NCI-H1105 treated with DMSO at 0.1 percent for 48 hours (cell line): ENCODE measurements at regions not wholly inside any gene's neighbourhood (a gene's known extent, or its start where the extent isn't known, plus 50 kb on each side); places are given as distances from the start of the nearest gene placed in this dataset.

ENCODE experiments used
- DNase-seq: peaks from one replicate; lab custom pipeline; 2025; lab: John Stamatoyannopoulos, UW

- no peak for DNase-seq
Observed at GRCh38 chr3:104474011-104474410, 892.7 kb upstream of the ALCAM start.

- DNase-seq = no peak
Observed at GRCh38 chr3:104503022-104503421, 863.7 kb upstream of the ALCAM start.

GRCh38 chr3:104510131-104510849 lies 856.4 kb upstream of the ALCAM start:
- no peak for DNase-seq

- DNase-seq = no peak
Observed at GRCh38 chr3:104514371-104514770, 852.3 kb upstream of the ALCAM start.

GRCh38 chr3:104514776-104515175 lies 851.9 kb upstream of the ALCAM start:
- no peak for DNase-seq

GRCh38 chr3:104519068-104519467 lies 847.6 kb upstream of the ALCAM start:
- no peak for DNase-seq

GRCh38 chr3:104519468-104520227 lies 847.1 kb upstream of the ALCAM start:
- DNase-seq = no peak

- DNase-seq = no peak
Observed at GRCh38 chr3:104520228-104520655, 846.5 kb upstream of the ALCAM start.

- DNase-seq = no peak
Observed at GRCh38 chr3:104521606-104522336, 844.9 kb upstream of the ALCAM start.

- DNase-seq = no peak
Observed at GRCh38 chr3:104523136-104523535, 843.6 kb upstream of the ALCAM start.

- no peak for DNase-seq
Observed at GRCh38 chr3:104526901-104527401, 839.8 kb upstream of the ALCAM start.

GRCh38 chr3:104530934-104531333 lies 835.8 kb upstream of the ALCAM start:
- no peak for DNase-seq

GRCh38 chr3:104536715-104537114 lies 830.0 kb upstream of the ALCAM start:
- no peak for DNase-seq

GRCh38 chr3:104537323-104537722 lies 829.4 kb upstream of the ALCAM start:
- no peak for DNase-seq

- DNase-seq = no peak
Observed at GRCh38 chr3:104546301-104546700, 820.4 kb upstream of the ALCAM start.

- no peak for DNase-seq
Observed at GRCh38 chr3:104547031-104547430, 819.7 kb upstream of the ALCAM start.

- no peak for DNase-seq
Observed at GRCh38 chr3:104548401-104548800, 818.3 kb upstream of the ALCAM start.

GRCh38 chr3:104549099-104549714 lies 817.5 kb upstream of the ALCAM start:
- no peak for DNase-seq

GRCh38 chr3:104553121-104553520 lies 813.6 kb upstream of the ALCAM start:
- DNase-seq = no peak

- no peak for DNase-seq
Observed at GRCh38 chr3:104554425-104554824, 812.3 kb upstream of the ALCAM start.

GRCh38 chr3:104555728-104556127 lies 811.0 kb upstream of the ALCAM start:
- DNase-seq = no peak
